ENCODE measurements at regions not wholly inside any gene's neighbourhood (a gene's known extent, or its start where the extent isn't known, plus 50 kb on each side); places are given as distances from the start of the nearest gene placed in this dataset.
"Not testable (repeated sequence)": the region's sequence is repeated elsewhere in the genome, so short reads cannot be mapped to it uniquely, and the experiment has no call there.

DNA sequence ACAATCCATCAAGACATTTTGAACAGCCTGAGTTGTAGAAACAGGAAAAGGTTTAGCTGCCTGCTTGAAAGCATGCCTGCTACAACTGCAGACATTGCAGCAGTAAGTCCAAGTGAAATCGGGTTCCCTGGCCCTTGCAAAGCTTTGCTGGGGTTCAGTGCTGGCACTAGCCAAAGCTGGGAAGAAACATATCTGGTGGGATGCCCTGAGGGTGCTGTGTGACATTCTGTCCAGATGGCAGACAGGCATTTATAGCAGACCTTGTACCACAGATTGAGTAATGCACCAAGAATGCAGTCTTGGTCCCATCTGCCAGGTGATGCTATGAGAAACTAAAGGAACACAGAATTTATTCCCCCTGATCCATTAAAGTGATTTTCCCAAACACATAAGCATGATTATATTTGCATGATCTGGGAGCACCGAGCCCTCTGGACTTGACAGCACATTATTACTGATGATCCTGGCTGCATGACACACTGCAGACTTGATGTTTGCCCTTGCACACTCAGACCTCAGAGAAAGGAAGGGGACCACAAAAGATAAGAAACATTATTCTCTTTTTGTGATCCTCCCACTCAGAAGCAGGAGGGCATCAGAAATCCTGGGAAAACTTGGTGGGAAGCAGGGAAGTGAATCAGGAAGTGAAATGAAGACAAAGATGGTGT lies 223.7 kb upstream of the FAM78B start:
- Histone ChIP-seq H3K27ac (replicated peaks) (no peak overlapping the region), H3K27me3 (ENCODE audit: insufficient read depth, poor library complexity, severe bottlenecking) (no peaks in the 10 kb centered on the region), H3K4me3 (replicated peaks; ENCODE audit: insufficient read depth, low read length) (no peak overlapping the region)
- no peak for DNase-seq (ENCODE audit: low read depth in 1 of 2, low spot score in 1 of 2)
- no peak for TF ChIP-seq POLR2AphosphoS5 (IDR thresholded peaks at IDR 0.05; ENCODE audit: low read depth)
- no peak for TF ChIP-seq CTCF (IDR thresholded peaks at IDR 0.05; ENCODE audit: insufficient read depth, low read length)
- no peak for TF ChIP-seq GABPA (IDR thresholded peaks at IDR 0.05; ENCODE audit: low read depth)
- TF ChIP-seq SPI1 (IDR thresholded peaks at IDR 0.05; ENCODE audit: borderline replicate concordance, low read depth), result no peak
- no peak for TF ChIP-seq REST (IDR thresholded peaks at IDR 0.05; ENCODE audit: insufficient replicate concordance, low read depth)

GRCh38 chr1:166391279-166392066 lies 224.7 kb upstream of the FAM78B start:
- Histone ChIP-seq H3K4me3 (replicated peaks; ENCODE audit: insufficient read depth, low read length) (no peak overlapping the region), H3K27me3 (ENCODE audit: insufficient read depth, poor library complexity, severe bottlenecking) (no peaks in the 10 kb centered on the region), H3K27ac (replicated peaks) (no peak overlapping the region)
- TF ChIP-seq SPI1 (IDR thresholded peaks at IDR 0.05; ENCODE audit: borderline replicate concordance, low read depth), result no peak
- no peak for TF ChIP-seq POLR2AphosphoS5 (IDR thresholded peaks at IDR 0.05; ENCODE audit: low read depth)
- DNase-seq (ENCODE audit: low read depth in 1 of 2, low spot score in 1 of 2), result no peak

DNA sequence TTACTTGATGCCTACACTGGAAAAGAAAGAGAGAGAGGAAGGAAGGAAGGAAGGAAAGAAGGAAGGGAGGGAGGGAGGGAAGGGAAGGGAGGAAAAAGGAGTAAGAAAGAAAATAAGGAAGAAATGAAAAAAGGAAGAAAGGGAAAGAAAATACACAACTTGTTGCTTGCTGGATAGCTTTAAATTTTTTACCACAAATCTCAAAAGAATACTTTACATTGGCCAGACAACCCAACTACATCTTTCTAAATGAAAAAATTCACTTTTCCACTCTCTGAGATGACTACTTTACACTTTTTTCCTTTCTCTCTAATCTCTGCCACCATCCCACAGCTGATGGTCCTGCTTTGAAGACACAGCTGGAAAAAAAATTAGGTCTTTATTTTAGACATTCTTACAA lies 228.9 kb upstream of the FAM78B start:
- TF ChIP-seq GABPA (IDR thresholded peaks at IDR 0.05; ENCODE audit: low read depth) (no peak), POLR2AphosphoS5 (IDR thresholded peaks at IDR 0.05; ENCODE audit: low read depth) (no peak), CTCF (IDR thresholded peaks at IDR 0.05; ENCODE audit: insufficient read depth, low read length) (no peak), SPI1 (IDR thresholded peaks at IDR 0.05; ENCODE audit: borderline replicate concordance, low read depth) (no peak), REST (IDR thresholded peaks at IDR 0.05; ENCODE audit: insufficient replicate concordance, low read depth) (no peak)
- no peak for DNase-seq (ENCODE audit: low read depth in 1 of 2, low spot score in 1 of 2)

GRCh38 chr1:166409253-166410082 lies 242.7 kb upstream of the FAM78B start:
- not testable (repeated sequence) for H3K27ac ChIP-seq (replicated peaks); DNase-seq (ENCODE audit: low read depth in 1 of 2, low spot score in 1 of 2); H3K27me3 ChIP-seq (ENCODE audit: insufficient read depth, poor library complexity, severe bottlenecking); H3K4me3 ChIP-seq (replicated peaks; ENCODE audit: insufficient read depth, low read length)

More for the DNA sequence above, 228.9 kb upstream of the FAM78B start:
- no peak overlapping the region for H3K27ac ChIP-seq (replicated peaks)
- H3K27me3 ChIP-seq (ENCODE audit: insufficient read depth, poor library complexity, severe bottlenecking), result no peaks in the 10 kb centered on the region
- H3K4me3 ChIP-seq (replicated peaks; ENCODE audit: insufficient read depth, low read length), result no peak overlapping the region
